Activated CD4-positive, alpha-beta T cell treated with anti-CD3 and anti-CD28 coated beads, Interleukin-2, Interleukin-6, amounts not matched to agents 100 ng/mL and 50 ng/mL, durations not matched to agents 16 hours and 8 hours (primary cell): ENCODE measurements at regions not wholly inside any gene's neighbourhood (a gene's known extent, or its start where the extent isn't known, plus 50 kb on each side); places are given as distances from the start of the nearest gene placed in this dataset.

ENCODE experiments used
- DNase-seq: peaks from one replicate; pipeline ENCODE4 v3.0.0-alpha.2; 2020

DNA sequence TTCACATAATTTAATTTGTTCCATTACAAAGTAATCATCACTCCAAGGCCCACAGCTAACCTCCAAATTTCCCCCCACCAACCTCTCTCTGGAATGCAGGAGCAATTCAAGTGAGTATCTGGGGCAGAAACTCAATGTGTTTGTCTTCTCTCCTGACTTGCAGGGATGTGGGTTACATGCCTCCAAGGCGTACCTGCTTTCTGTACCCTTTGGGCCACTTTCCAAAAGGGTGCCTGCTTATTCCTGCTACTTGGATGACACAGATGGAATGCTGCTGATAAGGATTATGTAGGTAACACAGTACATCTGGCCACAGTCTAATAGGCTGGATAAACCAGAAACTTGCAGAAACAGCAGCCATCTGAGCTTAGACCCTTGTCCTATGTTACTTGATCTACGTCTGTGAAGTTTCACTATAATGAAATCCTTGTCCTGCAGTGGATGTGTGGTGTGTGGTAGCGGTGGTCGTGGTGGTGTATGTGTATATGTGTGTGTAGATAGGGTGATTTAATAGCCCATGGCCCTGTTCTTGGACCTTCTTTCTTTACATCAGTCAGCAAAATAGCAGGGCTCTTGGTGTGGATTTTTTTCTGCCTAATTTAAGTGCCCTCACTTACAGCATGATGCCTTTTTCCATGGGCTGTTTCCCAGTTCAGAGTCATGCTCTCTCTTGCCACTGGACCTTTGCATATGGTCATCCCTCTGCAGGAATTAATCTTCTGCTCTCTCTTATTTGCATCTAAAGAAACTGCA, 175.9 kb downstream of the ZDHHC21 start:
- no peak for DNase-seq

GRCh38 chr9:14516656-14517055, 176.6 kb downstream of the ZDHHC21 start:
- no peak for DNase-seq

GRCh38 chr9:14515571-14516198, 177.5 kb downstream of the ZDHHC21 start:
- DNase-seq = no peak

DNA sequence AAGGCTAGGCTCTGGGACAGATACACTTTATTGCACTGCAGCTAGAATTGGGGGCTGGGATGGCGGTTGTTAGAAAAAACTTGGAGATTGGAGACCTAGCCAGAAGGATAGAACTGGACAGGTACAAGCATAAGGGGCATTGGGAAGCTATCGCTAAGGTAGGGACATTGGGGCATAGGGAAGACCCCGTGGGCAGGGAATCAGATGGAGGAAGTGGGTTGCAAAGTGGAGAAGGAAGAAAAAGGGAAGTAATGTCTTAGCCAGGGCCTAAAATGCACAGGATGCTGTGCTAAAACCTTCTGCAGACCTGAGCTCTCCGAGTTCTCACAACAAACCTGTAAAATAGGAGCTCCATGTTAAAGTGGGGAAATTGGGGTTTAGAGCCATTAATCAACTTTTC, 178.2 kb downstream of the ZDHHC21 start:
- no peak for DNase-seq

GRCh38 chr9:14512942-14513341, 180.3 kb downstream of the ZDHHC21 start:
- DNase-seq = no peak

GRCh38 chr9:14511452-14511851, 181.8 kb downstream of the ZDHHC21 start:
- peak; percentile 27 for DNase-seq

DNA sequence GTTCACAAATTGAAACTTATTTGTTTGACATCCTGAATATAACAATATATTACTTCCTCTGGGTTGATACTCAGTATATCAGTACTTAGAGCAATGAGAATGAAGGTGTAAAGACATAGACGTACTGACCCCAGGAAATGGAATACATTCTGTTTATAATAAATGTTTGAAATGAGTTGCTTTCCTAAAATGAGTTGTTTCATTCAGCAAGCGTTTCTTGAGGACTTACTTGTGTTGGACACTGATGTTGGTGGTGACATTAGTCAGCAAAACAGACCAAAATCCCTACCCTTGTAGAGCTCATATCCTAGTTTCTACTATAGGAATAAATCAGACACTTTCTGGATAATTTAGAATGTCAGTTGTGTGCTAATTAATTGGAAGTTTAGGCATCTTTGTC, 184.3 kb downstream of the ZDHHC21 start:
- no peak for DNase-seq

GRCh38 chr9:14501366-14501765, 187.4 kb upstream of the NFIB start:
- no peak for DNase-seq

GRCh38 chr9:14500705-14501104, 186.8 kb upstream of the NFIB start:
- no peak for DNase-seq

DNA sequence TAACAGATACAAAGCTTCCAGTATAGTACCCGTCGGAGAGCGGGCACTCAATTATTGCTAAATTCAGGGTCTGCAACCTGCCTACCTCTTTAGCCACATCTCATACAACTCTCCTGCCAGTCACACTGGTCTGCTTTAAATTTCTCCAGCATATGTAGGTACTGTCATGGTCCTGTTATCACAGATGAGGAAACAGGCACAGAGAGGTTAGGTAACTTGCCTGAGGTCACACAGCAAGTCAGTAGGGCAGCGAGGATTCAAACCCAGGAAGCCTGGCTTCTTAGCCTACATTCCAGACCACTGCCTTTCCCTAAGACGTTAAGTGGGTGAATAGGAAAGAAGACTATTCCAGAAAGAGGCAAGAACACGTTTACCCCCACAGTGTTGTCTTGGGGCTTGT, 186.0 kb upstream of the NFIB start:
- no peak for DNase-seq

GRCh38 chr9:14498824-14499223, 184.9 kb upstream of the NFIB start:
- DNase-seq = no peak

DNA sequence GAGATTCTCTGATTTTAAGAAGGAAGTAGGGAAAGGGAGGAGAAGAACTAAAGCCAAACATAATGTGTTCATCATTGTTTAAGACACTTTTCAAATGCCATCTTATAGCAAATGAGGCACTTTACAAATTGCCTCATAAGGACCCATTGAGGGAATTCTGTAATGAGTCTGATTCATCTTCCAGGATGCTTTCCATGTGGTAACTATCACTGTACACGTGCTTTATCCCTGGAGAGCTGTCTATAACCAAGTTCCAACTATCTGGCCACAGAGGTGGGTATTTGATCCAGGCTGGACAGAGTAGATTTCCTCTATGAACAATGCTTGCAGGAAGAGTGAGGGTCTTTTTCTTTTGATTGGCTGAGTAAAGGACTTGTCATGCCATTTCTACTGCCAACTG, 183.5 kb upstream of the NFIB start:
- DNase-seq = no peak

- DNase-seq = no peak
Measured at GRCh38 chr9:14488421-14489190, 174.7 kb upstream of the NFIB start.

- no peak for DNase-seq
Measured at GRCh38 chr9:14487547-14488185, 173.7 kb upstream of the NFIB start.

DNA sequence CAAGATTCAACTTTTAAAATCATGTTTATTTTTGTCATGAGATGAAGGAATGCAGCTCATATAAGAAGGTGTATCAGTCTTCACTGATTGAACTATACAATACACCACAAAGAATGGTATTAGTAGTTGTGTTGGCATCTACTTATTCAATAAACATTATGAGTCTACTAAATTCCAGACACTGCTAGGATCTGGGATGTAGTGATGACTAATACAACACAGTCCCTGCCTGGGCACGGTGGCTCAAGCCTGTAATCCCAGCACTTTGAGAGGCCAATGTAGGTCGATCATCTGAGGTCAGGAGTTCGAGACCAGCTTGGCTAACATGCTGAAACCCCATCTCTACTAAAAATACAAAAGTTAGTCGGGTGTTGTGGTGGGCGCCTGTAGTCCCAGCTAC, 171.4 kb upstream of the NFIB start:
- no peak for DNase-seq

- DNase-seq = no peak
Measured at GRCh38 chr9:14482856-14483255, 168.9 kb upstream of the NFIB start.

DNA sequence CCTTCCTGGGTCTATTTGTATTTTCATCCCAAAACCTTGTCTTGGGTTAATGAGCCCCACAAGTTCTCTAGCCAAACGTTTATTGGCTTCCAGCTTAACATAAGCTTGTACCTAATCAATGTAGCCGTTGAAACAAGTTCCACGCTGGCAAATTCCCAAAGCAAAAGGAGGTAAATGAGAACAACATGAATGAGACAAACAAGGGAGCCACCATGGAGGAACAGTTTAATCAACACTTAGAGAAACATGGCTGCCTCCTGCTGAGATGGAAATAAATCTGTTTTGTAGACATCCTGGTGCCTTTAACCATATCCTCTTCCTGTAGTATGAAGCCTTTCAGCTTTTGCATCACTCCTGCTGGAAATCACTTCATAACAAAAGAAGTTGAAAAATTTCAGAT, 166.6 kb upstream of the NFIB start:
- no peak for DNase-seq

GRCh38 chr9:14479163-14479560, 165.2 kb upstream of the NFIB start:
- DNase-seq = no peak

- no peak for DNase-seq
Measured at GRCh38 chr9:14478175-14479162, 164.5 kb upstream of the NFIB start.

DNA sequence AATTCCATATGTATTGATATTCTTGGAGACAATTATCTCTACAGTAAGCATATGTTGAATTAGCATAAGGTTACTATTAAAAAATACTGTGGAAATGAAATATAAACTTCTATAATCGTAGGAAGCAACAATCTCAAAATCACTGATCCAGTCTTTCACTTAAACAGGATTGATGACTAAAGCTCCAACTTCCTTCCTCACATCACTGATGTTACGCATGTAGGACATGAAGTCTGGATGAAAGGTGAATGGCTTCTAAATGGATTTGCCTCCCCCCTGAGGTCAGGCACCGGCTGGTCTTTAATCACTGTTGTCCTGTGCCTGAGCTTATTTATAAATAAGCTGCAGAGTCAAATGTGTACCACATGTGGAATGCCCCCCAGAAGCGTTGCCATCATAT, 157.1 kb upstream of the NFIB start:
- DNase-seq = no peak

DNA sequence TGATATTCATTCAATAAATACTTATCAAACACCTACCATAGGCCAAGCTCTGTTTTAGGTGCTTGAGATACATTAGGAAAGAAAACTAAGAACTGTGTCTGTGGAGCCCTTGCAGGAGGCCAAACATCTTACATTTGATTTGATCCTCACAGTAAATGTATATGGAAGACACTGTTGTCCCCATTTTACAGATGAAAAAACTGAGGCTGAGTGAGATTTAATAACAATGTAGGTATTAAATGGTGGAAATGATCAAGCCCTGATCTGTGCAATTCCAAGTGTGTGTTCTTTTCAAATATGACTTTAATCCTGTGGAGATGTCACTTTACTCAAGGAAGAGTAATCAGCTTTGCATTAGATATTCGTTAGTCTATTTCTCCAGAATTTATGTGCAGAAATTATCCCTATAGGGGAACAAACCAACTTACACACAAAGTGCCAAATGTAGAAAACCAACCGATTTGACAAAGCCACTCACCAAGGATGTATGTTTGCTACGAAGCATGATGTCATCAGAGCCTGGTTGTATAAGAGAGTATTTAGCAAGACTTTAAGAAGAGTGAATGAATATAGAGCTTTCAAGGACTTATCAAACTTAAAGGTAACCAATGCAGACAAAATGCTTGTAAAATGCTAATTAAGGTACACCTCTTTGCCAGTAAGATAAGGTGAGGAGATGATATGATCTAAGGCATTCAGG, 153.9 kb upstream of the NFIB start:
- DNase-seq = no peak

- DNase-seq = no peak
Measured at GRCh38 chr9:14466828-14467227, 152.9 kb upstream of the NFIB start.
